ENCODE measurements at regions not wholly inside any gene's neighbourhood (a gene's known extent, or its start where the extent isn't known, plus 50 kb on each side); places are given as distances from the start of the nearest gene placed in this dataset.
"Not testable (repeated sequence)": the region's sequence is repeated elsewhere in the genome, so short reads cannot be mapped to it uniquely, and the experiment has no call there.

DNA sequence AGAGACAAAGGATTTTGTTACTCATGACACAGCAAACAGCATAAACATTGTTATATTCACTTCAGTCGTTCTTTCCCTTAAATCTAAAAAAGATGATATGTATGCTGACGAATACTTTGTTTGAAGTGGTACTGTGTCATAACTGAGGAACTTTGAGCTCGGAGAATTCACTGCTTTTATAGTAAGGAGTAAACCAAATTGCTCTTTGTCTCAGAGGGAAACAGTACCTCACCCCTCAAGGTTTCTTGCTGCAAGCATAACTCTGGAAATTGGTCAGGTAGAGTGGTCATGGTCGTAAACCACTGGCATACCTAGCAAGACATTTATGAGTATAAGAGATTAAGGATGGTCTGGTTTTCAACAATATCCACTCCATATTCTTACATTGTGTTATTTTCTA, 160.2 kb upstream of the OR4E1 start:
- DNase-seq (ENCODE audit: low read depth), result no peak
- TF ChIP-seq, protein P1, sequence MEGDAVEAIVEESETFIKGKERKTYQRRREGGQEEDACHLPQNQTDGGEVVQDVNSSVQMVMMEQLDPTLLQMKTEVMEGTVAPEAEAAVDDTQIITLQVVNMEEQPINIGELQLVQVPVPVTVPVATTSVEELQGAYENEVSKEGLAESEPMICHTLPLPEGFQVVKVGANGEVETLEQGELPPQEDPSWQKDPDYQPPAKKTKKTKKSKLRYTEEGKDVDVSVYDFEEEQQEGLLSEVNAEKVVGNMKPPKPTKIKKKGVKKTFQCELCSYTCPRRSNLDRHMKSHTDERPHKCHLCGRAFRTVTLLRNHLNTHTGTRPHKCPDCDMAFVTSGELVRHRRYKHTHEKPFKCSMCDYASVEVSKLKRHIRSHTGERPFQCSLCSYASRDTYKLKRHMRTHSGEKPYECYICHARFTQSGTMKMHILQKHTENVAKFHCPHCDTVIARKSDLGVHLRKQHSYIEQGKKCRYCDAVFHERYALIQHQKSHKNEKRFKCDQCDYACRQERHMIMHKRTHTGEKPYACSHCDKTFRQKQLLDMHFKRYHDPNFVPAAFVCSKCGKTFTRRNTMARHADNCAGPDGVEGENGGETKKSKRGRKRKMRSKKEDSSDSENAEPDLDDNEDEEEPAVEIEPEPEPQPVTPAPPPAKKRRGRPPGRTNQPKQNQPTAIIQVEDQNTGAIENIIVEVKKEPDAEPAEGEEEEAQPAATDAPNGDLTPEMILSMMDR (IDR thresholded peaks at IDR 0.05; ENCODE audit: control insufficient read depth, extremely low read depth, insufficient read depth), result no peak

DNA sequence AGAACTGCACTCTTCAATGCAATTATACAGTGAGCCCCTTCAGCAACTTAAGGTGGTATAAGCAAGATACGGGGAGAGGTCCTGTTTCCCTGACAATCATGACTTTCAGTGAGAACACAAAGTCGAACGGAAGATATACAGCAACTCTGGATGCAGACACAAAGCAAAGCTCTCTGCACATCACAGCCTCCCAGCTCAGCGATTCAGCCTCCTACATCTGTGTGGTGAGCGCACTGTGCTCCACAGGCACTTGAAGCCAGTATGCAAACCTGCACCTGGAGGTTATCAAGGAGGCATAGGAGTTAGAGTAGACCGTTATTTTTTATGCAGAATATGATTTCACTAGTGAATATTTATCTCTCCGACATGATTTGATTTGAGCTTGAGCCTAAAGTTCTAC, 152.2 kb upstream of the OR4E1 start:
- DNase-seq (ENCODE audit: low read depth), result no peak
- TF ChIP-seq, protein P1 (IDR thresholded peaks at IDR 0.05; ENCODE audit: control insufficient read depth, extremely low read depth, insufficient read depth), result no peak
- H3K4me3 ChIP-seq (ENCODE audit: low read depth, low read length), result no peak overlapping the region

More for the DNA sequence above, 160.2 kb upstream of the OR4E1 start:
- no peak overlapping the region for H3K4me3 ChIP-seq (ENCODE audit: low read depth, low read length)

DNA sequence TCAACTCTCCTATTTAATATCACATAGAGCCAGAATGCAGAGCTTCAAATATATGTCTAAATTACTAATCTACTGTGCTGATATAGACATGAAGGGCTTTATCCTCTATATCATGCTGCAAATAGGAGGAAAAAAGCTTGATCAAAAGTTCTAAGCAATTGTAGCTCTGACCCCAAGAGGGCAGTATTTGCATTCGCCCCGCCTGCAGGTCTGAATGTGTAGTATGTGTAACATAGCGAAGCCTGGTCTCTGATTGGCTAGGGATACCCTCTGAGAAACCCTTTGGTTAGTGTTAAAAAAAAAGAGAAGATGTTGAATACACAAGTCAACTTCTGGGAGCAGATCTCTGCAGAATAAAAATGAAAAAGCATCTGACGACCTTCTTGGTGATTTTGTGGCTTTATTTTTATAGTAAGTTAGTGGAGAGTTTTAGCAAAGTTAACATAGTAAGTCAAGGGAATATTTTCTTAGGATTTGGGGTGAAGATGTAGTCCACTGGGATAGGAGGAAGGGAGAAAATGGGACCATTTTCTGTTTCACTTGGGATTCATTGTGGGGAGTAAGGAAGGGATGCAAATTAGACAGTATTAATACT, 151.6 kb upstream of the OR4E1 start:
- TF ChIP-seq, protein P1 (IDR thresholded peaks at IDR 0.05; ENCODE audit: control insufficient read depth, extremely low read depth, insufficient read depth), result peak; percentile 74
- H3K4me3 ChIP-seq (ENCODE audit: low read depth, low read length), result no peak overlapping the region
- peak; percentile 22 for DNase-seq (ENCODE audit: low read depth)

DNA sequence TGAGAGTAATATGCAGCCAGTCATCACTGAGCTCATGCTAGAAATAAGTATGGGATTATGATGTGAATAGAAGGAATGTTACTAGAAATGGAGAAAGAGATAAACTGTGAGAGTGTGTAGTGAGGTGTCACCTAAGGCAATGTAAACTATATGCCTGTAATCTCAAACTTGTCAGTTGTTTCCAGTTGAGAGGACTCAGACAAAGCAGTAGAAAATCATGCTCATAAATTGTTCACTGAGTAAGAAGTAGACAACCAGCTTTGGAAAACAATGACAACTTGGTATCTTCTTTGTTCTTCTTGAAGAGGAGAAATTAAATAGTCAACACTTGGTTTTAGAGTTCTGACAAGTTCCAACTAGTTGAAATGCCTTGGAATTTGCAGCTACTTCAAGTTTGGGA, 148.5 kb upstream of the OR4E1 start:
- H3K4me3 ChIP-seq (ENCODE audit: low read depth, low read length), result no peak overlapping the region
- DNase-seq (ENCODE audit: low read depth), result no peak
- TF ChIP-seq, protein P1 (IDR thresholded peaks at IDR 0.05; ENCODE audit: control insufficient read depth, extremely low read depth, insufficient read depth), result no peak

DNA sequence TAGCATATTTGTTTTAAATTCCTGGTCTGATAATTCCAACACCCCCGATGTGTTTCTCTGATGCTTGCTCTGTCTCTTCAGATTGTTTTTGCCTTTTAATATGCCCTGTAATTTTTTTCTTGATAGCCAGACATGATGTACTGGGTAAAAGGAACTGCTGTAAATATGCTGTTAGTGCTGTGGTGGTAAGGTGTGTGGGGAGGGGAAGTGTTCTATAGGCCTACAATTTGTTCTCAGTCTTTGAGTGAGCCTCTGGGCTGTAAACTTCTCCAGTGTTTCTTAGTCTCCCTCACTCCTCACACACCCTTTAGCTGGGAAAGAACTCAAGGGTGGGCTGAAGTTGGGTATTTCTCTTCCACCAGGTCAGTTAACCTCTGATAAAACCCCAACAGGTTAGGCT, 147.0 kb upstream of the OR4E1 start:
- no peak overlapping the region for H3K4me3 ChIP-seq (ENCODE audit: low read depth, low read length)
- DNase-seq (ENCODE audit: low read depth), result no peak
- TF ChIP-seq, protein P1 (IDR thresholded peaks at IDR 0.05; ENCODE audit: control insufficient read depth, extremely low read depth, insufficient read depth), result no peak

DNA sequence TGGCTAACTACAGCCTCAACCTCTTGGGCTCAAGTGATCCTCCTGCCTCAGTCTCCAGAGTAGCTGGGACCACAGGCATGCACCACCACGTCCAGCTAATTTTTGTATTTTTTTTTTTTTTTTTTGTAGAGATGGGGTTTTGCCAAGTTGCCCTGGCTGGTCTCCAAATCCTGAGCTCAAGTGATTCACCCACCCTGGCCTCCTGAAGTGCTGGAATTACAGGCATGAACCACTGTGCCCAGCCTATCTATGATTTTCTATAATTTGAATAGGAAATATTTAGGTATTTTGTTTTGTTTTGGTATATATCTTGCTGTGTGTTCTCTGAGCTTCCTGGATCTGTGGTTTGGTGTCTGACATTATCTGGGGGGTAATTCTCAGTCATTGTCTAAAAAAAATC, 146.3 kb upstream of the OR4E1 start:
- not testable (repeated sequence) for H3K4me3 ChIP-seq (ENCODE audit: low read depth, low read length); DNase-seq (ENCODE audit: low read depth)

DNA sequence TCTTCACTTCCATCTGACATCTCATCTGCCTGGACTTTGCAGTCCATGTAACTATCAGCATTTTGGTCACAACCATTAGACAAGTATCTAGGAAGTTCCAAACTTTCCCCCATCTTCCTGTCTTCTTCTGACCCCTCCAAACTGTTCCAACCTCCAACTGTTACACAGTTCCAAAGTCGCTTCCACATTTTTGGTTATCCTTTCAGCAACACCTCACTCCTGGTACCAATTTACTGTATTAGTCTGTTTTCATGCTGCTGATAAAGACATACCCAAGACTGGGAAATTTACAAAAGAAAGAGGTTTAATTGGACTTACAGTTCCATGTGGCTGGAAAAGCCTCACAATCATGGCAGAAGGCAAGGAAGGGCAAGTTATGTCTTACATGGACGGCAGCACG, 143.4 kb upstream of the OR4E1 start:
- H3K4me3 ChIP-seq (ENCODE audit: low read depth, low read length); DNase-seq (ENCODE audit: low read depth): not testable (repeated sequence)

DNA sequence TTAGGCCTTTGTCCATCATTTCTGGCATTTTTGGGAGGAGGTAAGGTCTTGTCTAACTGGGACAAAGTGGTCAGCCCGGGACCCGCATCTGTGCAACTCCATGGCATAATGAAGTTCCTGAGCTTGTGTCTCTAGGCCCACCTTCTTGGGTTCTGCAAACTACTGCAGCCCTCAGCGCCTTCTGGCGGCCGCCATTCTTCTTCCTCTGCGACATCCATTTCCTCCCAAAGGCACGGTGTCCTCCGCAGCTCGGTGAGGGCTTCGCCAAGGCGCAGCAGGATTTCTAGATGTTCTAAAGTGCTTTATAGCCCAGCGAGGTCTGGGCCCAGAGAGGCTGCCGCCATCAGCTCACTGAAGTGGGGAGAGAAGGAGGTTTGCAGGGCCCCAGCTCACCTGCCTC, 134.4 kb upstream of the OR4E1 start:
- DNase-seq (ENCODE audit: low read depth), result no peak
- no peak overlapping the region for H3K4me3 ChIP-seq (ENCODE audit: low read depth, low read length)
- TF ChIP-seq, protein P1 (IDR thresholded peaks at IDR 0.05; ENCODE audit: control insufficient read depth, extremely low read depth, insufficient read depth), result no peak

Measured in LNCaP clone FGC (cell line).